ENCODE measurements at regions not wholly inside any gene's neighbourhood (a gene's known extent, or its start where the extent isn't known, plus 50 kb on each side); places are given as distances from the start of the nearest gene placed in this dataset.

DNA sequence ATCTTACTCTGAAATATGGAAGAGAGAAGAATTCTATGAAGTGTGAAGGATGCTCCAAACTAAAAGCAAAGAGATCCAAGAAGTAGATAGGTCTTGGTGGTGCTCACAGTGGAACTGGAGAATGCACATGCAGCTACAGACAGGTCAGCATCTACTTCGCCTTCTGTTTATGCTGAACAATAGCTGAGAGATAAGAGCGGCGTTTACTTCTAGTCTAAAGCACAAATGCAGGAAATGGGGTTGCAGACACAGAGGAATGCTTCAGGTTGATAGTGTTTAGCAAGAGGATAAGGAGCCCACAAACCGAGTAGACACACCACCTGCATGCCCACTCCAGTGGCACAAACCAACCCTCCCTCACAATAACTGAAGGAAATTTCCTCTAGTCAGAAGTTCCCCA lies 180.0 kb upstream of the RGMB start:
- Histone ChIP-seq H3K4me3 (ENCODE audit: low read length in 2 of 2) (no peak overlapping the region), H3K27ac (ENCODE audit: low read depth in 1 of 2, low read length in 1 of 2) (no peak overlapping the region), H3K27me3 (ENCODE audit: control insufficient read depth in 2 of 2, insufficient read depth in 1 of 2, low read length in 1 of 2) (no peaks in the 10 kb centered on the region), H3K4me1 (ENCODE audit: control insufficient read depth in 2 of 2, insufficient read depth in 2 of 2, low read length in 2 of 2) (no peaks in the 10 kb centered on the region), H3K9me3 (ENCODE audit: control insufficient read depth in 2 of 2, insufficient read depth in 1 of 2, low read length in 1 of 2) (no peaks in the 10 kb centered on the region), H3K36me3 (ENCODE audit: control insufficient read depth in 2 of 2, insufficient read depth in 2 of 2, low read length in 1 of 2) (no peaks in the 10 kb centered on the region)
- 41% methylated on average over 4 of the region's 4 CpGs for WGBS
- DNase-seq (ENCODE audit: low read depth in 6 of 9, low spot score in 9 of 9) = no peak

DNA sequence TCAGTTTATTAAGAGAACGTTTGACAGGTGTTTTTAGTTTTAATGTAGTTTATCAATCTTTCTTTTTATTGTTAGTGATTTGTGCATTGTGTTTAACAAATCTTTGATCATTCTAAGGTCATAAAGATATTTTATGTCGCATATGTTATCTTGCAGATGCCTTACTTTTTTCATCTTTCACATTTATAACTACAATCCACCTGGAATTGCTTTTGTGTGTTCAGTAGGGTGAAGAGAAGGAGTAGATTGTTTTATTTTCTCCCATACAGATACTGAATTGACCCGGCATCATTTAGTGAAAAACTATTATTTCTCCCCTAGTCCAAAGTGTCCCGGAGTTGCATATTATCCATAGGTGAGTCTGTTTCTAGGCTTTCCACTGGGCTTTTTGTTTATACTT lies 179.4 kb upstream of the RGMB start:
- H3K4me1 ChIP-seq (ENCODE audit: control insufficient read depth in 2 of 2, insufficient read depth in 2 of 2, low read length in 2 of 2) = no peaks in the 10 kb centered on the region
- no peaks in the 10 kb centered on the region for H3K36me3 ChIP-seq (ENCODE audit: control insufficient read depth in 2 of 2, insufficient read depth in 2 of 2, low read length in 1 of 2)
- H3K4me3 ChIP-seq (ENCODE audit: low read length in 2 of 2) = no peak overlapping the region
- H3K9me3 ChIP-seq (ENCODE audit: control insufficient read depth in 2 of 2, insufficient read depth in 1 of 2, low read length in 1 of 2) = no peaks in the 10 kb centered on the region
- DNase-seq (ENCODE audit: low read depth in 6 of 9, low spot score in 9 of 9) = no peak
- WGBS = 86% methylated on average over 4 of the region's 4 CpGs
- no peak overlapping the region for H3K27ac ChIP-seq (ENCODE audit: low read depth in 1 of 2, low read length in 1 of 2)
- no peaks in the 10 kb centered on the region for H3K27me3 ChIP-seq (ENCODE audit: control insufficient read depth in 2 of 2, insufficient read depth in 1 of 2, low read length in 1 of 2)

DNA sequence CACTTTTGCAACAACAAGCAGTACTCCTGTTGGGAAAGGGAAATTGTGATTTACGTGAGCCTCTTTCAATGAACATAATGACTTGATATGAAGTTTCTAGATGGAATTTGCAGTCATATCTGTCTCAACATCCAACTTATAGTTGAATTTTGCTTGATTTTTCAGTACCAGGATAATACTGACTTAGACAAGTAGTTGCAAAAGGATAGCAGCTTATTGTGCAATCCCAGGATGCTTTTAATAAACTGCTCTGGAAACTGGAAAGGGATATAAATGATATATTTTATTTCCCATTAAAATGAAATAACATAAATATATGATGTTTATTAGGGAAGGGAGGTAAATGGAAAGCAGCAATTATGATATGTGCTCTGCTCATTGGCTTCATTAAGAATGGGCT lies 174.4 kb upstream of the RGMB start:
- DNase-seq (ENCODE audit: low read depth in 6 of 9, low spot score in 9 of 9) = no peak
- H3K27ac ChIP-seq (ENCODE audit: low read depth in 1 of 2, low read length in 1 of 2) = no peak overlapping the region
- peaks cover 0 to 4% of the 10 kb centered on the region in 2 donors for H3K9me3 ChIP-seq (ENCODE audit: control insufficient read depth in 2 of 2, insufficient read depth in 1 of 2, low read length in 1 of 2)
- no peaks in the 10 kb centered on the region for H3K27me3 ChIP-seq (ENCODE audit: control insufficient read depth in 2 of 2, insufficient read depth in 1 of 2, low read length in 1 of 2)
- 99% methylated on average over 1 of the region's 1 CpG for WGBS
- no peaks in the 10 kb centered on the region for H3K36me3 ChIP-seq (ENCODE audit: control insufficient read depth in 2 of 2, insufficient read depth in 2 of 2, low read length in 1 of 2)
- no peak overlapping the region for H3K4me3 ChIP-seq (ENCODE audit: low read length in 2 of 2)
- no peaks in the 10 kb centered on the region for H3K4me1 ChIP-seq (ENCODE audit: control insufficient read depth in 2 of 2, insufficient read depth in 2 of 2, low read length in 2 of 2)

DNA sequence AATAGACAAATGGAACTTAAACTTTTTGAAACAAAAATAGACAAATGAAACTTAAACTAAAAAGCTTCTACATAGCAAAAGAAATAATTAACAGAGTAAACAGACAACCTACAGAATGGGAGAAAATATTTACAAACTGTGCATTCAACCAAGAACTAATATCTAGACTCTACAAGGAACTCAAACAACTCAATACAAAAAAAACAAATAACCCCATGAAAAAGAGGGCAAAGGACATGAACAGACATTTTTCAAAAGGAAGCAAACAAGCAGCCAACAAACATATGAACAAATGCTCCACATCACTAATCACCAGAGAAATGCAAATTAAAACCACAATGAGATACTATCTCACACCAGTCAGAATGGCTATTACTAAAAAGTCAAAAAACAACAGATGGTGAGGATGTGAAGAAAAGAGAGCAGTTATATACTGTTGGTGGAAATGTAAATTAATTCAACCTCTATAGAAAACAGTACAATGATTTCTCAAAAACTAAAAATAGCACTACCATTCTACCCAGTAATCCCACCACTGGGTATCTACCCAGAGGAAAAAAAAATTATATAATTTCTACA lies 170.8 kb upstream of the RGMB start:
- H3K4me1 ChIP-seq (ENCODE audit: control insufficient read depth in 2 of 2, insufficient read depth in 2 of 2, low read length in 2 of 2) = no peaks in the 10 kb centered on the region
- no peak overlapping the region for H3K27ac ChIP-seq (ENCODE audit: low read depth in 1 of 2, low read length in 1 of 2)

DNA sequence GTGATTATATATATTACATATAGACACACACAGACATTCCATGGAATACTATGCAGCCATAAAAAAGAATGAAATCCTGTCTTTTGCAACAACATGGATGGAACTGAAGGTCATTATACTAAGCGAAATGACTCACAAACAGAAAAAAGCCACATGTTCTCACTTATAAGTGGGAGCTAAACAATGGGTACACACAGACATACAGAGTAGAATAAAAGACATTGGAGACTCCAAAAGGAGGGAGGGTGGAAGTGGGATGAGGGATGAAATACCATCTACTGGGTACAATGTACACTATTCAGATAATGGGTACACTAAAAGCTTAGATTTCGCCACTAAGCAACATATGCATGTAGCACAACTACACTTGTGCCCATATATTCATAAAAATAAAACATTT lies 170.0 kb upstream of the RGMB start:
- no peak overlapping the region for H3K27ac ChIP-seq (ENCODE audit: low read depth in 1 of 2, low read length in 1 of 2)
- no peaks in the 10 kb centered on the region for H3K27me3 ChIP-seq (ENCODE audit: control insufficient read depth in 2 of 2, insufficient read depth in 1 of 2, low read length in 1 of 2)
- no peak for DNase-seq (ENCODE audit: low read depth in 6 of 9, low spot score in 9 of 9)
- H3K36me3 ChIP-seq (ENCODE audit: control insufficient read depth in 2 of 2, insufficient read depth in 2 of 2, low read length in 1 of 2) = no peaks in the 10 kb centered on the region
- H3K4me3 ChIP-seq (ENCODE audit: low read length in 2 of 2) = no peak overlapping the region
- H3K9me3 ChIP-seq (ENCODE audit: control insufficient read depth in 2 of 2, insufficient read depth in 1 of 2, low read length in 1 of 2) = peaks cover 0 to 4% of the 10 kb centered on the region in 2 donors
- no peaks in the 10 kb centered on the region for H3K4me1 ChIP-seq (ENCODE audit: control insufficient read depth in 2 of 2, insufficient read depth in 2 of 2, low read length in 2 of 2)
- WGBS = 80% methylated on average over 2 of the region's 2 CpGs

More for the DNA sequence above, 170.8 kb upstream of the RGMB start:
- H3K9me3 ChIP-seq (ENCODE audit: control insufficient read depth in 2 of 2, insufficient read depth in 1 of 2, low read length in 1 of 2) = peaks cover 0 to 4% of the 10 kb centered on the region in 2 donors
- H3K4me3 ChIP-seq (ENCODE audit: low read length in 2 of 2) = no peak overlapping the region
- DNase-seq (ENCODE audit: low read depth in 6 of 9, low spot score in 9 of 9) = no peak
- H3K27me3 ChIP-seq (ENCODE audit: control insufficient read depth in 2 of 2, insufficient read depth in 1 of 2, low read length in 1 of 2) = no peaks in the 10 kb centered on the region
- H3K36me3 ChIP-seq (ENCODE audit: control insufficient read depth in 2 of 2, insufficient read depth in 2 of 2, low read length in 1 of 2) = no peaks in the 10 kb centered on the region

DNA sequence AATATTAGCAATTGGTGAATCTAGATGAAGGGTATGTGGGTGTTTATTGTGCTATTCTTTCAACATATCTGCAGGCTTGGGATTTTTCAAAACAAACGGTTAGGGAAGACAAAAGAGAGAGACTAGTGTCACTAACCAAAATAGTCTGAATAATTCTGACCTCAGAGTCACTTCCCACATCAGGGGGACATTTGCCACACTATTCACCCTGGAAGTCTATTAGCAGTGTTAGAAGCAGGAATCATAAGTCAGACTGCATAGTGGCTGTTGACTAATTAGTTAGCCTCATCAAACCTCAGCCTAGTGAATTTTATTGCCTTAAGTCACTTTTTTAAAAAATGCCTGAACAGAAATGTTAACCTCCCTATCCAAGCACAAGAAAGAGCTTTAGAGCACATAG lies 169.2 kb upstream of the RGMB start:
- Histone ChIP-seq H3K9me3 (ENCODE audit: control insufficient read depth in 2 of 2, insufficient read depth in 1 of 2, low read length in 1 of 2) (peaks cover 0 to 4% of the 10 kb centered on the region in 2 donors), H3K36me3 (ENCODE audit: control insufficient read depth in 2 of 2, insufficient read depth in 2 of 2, low read length in 1 of 2) (no peaks in the 10 kb centered on the region), H3K4me1 (ENCODE audit: control insufficient read depth in 2 of 2, insufficient read depth in 2 of 2, low read length in 2 of 2) (no peaks in the 10 kb centered on the region), H3K27me3 (ENCODE audit: control insufficient read depth in 2 of 2, insufficient read depth in 1 of 2, low read length in 1 of 2) (no peaks in the 10 kb centered on the region), H3K4me3 (ENCODE audit: low read length in 2 of 2) (no peak overlapping the region), H3K27ac (ENCODE audit: low read depth in 1 of 2, low read length in 1 of 2) (no peak overlapping the region)
- no peak for DNase-seq (ENCODE audit: low read depth in 6 of 9, low spot score in 9 of 9)
- 58% methylated on average over 1 of the region's 1 CpG for WGBS

DNA sequence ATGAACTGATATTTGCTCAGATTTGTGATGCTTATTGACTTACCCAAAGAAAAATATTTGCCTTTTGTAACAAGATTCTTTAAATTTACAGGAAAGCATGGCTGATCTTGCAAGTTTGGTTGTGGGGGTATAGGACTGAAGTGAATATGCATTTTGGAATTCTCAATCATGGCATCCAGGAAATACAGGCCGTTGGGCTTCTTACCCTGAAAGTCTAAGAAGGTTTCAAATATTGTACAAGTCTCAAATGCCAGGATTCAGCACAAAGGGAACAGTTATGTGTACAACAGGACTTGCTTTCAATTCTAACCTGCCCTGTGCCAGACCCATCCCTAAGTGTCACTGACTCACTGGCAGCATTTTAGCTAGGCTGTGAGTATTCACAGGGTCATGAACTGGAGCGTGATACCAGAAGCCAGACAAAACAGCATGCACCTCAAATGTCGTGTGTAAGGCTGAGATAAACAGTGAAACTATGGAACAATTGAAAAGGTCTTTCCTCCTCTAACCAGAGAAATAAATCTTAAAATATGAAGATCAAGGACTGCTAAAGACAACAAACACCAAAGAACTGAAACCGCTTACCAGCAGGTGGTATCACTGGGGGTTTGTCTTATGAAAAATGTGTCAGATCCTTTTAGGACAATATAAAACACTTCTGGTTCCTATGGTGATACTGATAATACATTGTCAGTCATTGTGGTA lies 168.6 kb upstream of the RGMB start:
- no peak overlapping the region for H3K27ac ChIP-seq (ENCODE audit: low read depth in 1 of 2, low read length in 1 of 2)
- no peak overlapping the region for H3K4me3 ChIP-seq (ENCODE audit: low read length in 2 of 2)
- no peaks in the 10 kb centered on the region for H3K4me1 ChIP-seq (ENCODE audit: control insufficient read depth in 2 of 2, insufficient read depth in 2 of 2, low read length in 2 of 2)
- no peak for DNase-seq (ENCODE audit: low read depth in 6 of 9, low spot score in 9 of 9)
- H3K9me3 ChIP-seq (ENCODE audit: control insufficient read depth in 2 of 2, insufficient read depth in 1 of 2, low read length in 1 of 2) = peaks cover 0 to 4% of the 10 kb centered on the region in 2 donors
- no peaks in the 10 kb centered on the region for H3K27me3 ChIP-seq (ENCODE audit: control insufficient read depth in 2 of 2, insufficient read depth in 1 of 2, low read length in 1 of 2)
- no peaks in the 10 kb centered on the region for H3K36me3 ChIP-seq (ENCODE audit: control insufficient read depth in 2 of 2, insufficient read depth in 2 of 2, low read length in 1 of 2)
- WGBS = 57% methylated on average over 4 of the region's 4 CpGs

DNA sequence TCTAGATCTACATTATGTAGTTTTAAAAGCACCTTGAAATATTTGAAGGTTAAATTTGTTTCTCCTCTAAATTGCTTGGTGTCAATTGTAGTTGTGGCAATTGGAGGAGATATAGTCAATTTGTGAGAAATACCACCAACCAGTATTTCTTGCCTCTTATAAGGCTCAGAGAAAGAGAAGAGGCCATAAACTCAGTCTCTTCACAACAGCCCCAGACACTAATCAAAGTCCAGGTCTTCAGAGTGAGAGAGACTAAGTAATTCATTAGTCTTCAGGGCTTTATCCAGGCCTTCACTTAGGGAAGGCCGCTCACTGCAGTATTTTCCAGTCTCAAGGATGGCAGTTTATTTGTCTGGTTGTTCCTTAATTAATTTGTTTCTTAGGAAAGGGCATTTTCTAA lies 168.0 kb upstream of the RGMB start:
- Histone ChIP-seq H3K27me3 (ENCODE audit: control insufficient read depth in 2 of 2, insufficient read depth in 1 of 2, low read length in 1 of 2) (no peaks in the 10 kb centered on the region), H3K36me3 (ENCODE audit: control insufficient read depth in 2 of 2, insufficient read depth in 2 of 2, low read length in 1 of 2) (no peaks in the 10 kb centered on the region), H3K9me3 (ENCODE audit: control insufficient read depth in 2 of 2, insufficient read depth in 1 of 2, low read length in 1 of 2) (peaks cover 0 to 4% of the 10 kb centered on the region in 2 donors), H3K4me1 (ENCODE audit: control insufficient read depth in 2 of 2, insufficient read depth in 2 of 2, low read length in 2 of 2) (no peaks in the 10 kb centered on the region), H3K27ac (ENCODE audit: low read depth in 1 of 2, low read length in 1 of 2) (no peak overlapping the region), H3K4me3 (ENCODE audit: low read length in 2 of 2) (no peak overlapping the region)
- WGBS = 97% methylated on average over 1 of the region's 1 CpG
- DNase-seq (ENCODE audit: low read depth in 6 of 9, low spot score in 9 of 9) = no peak

DNA sequence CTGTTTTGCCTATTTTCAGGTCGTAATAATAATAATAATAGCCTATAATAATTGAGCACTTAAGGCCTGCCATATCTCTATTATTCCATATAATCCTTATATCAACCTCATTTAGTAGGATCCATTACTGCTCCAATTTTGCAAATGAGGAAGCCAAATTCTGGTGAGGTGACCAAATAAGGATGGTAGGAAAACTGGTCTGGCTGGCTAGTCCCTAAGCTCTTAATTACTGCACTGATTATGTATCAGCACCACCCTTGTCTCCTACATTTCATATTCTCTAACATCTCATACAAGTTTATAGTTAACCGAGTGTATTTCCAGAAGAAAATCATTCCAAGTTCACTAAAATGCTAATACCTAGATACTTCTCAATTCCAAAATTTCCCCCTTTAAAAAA lies 166.5 kb upstream of the RGMB start:
- WGBS = 88% methylated on average over 2 of the region's 2 CpGs

More for the DNA sequence above, 166.5 kb upstream of the RGMB start:
- no peaks in the 10 kb centered on the region for H3K9me3 ChIP-seq (ENCODE audit: control insufficient read depth in 2 of 2, insufficient read depth in 1 of 2, low read length in 1 of 2)
- no peaks in the 10 kb centered on the region for H3K4me1 ChIP-seq (ENCODE audit: control insufficient read depth in 2 of 2, insufficient read depth in 2 of 2, low read length in 2 of 2)
- no peaks in the 10 kb centered on the region for H3K27me3 ChIP-seq (ENCODE audit: control insufficient read depth in 2 of 2, insufficient read depth in 1 of 2, low read length in 1 of 2)
- H3K27ac ChIP-seq (ENCODE audit: low read depth in 1 of 2, low read length in 1 of 2) = no peak overlapping the region
- no peaks in the 10 kb centered on the region for H3K36me3 ChIP-seq (ENCODE audit: control insufficient read depth in 2 of 2, insufficient read depth in 2 of 2, low read length in 1 of 2)
- H3K4me3 ChIP-seq (ENCODE audit: low read length in 2 of 2) = no peak overlapping the region
- DNase-seq (ENCODE audit: low read depth in 6 of 9, low spot score in 9 of 9) = no peak

All from thymus (tissue), 11 donors.